ENCODE measurements at regions not wholly inside any gene's neighbourhood (a gene's known extent, or its start where the extent isn't known, plus 50 kb on each side); places are given as distances from the start of the nearest gene placed in this dataset.
A peak's percentile ranks its signal among the peaks of the same experiment; 100 is the strongest.

DNA sequence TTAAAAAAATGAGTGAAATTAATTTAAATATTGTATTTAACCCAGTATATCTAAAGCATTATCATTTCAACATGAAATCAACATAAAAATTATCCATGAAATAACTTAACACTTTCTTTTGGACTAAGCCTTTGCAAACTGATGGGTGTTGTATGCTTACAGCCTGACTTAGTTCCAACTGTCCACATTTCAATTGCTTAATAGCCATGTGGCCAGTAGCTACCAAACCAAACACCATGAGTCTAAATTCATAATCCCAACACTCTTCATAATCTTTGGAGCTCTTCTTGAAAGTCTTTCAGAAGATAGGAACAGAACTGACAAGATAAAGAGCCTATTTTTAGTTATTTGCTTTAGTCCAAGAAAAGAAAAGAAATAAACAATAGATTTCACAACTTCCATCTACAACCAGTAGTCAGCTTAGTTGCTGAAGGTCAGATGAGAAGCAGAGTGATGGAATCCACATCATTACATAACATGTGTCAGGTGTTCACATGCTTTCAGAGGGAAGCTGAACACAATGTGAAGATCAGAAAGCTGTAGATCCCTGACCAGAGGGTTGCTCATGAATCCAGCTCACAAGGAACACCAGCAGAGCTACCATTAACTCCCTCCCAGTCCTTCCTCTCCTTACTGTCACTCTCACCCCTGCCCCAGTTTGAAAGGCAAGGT lies 144.0 kb upstream of the ZNF648 start (continued):
- TF ChIP-seq CREM (IDR thresholded peaks at IDR 0.05) (0 out of 2 replicates have a peak, but pooled peaks have one; percentile 15), CREM (CRISPR knock-in tag; IDR thresholded peaks at IDR 0.05) (no peak), ZSCAN25 (CRISPR knock-in tag; IDR thresholded peaks at IDR 0.05) (peak; percentile 55; the same call in 1 of the 2 replicates), RAD21 (CRISPR knock-in tag; IDR thresholded peaks at IDR 0.05) (no peak), EP300 (IDR thresholded peaks at IDR 0.05; ENCODE audit: low read depth in 2 of 2, low read length in 2 of 2) (peak in 1 of 2 experiments; percentile 63; a peak in 2 of 4 replicates), EP300 (CRISPR knock-in tag; IDR thresholded peaks at IDR 0.05; ENCODE audit: borderline replicate concordance) (no peak), BHLHE40 (IDR thresholded peaks at IDR 0.05; ENCODE audit: low read length) (no peak), MEF2D (CRISPR knock-in tag; IDR thresholded peaks at IDR 0.05) (peak; percentile 98), ZNF234 (CRISPR knock-in tag; conservative IDR thresholded peaks at IDR 0.05) (no peak), ZMYM3 (CRISPR knock-in tag; IDR thresholded peaks at IDR 0.05) (peak; percentile 43; the same call in 1 of the 2 replicates), MEIS2 (CRISPR knock-in tag; IDR thresholded peaks at IDR 0.05) (no peak), REL (CRISPR knock-in tag; conservative IDR thresholded peaks at IDR 0.05) (no peak), SAFB2 (CRISPR knock-in tag; IDR thresholded peaks at IDR 0.05; ENCODE audit: borderline replicate concordance, low read depth) (no peak), NFIB (CRISPR knock-in tag; IDR thresholded peaks at IDR 0.05; ENCODE audit: borderline replicate concordance) (no peak), MAZ (IDR thresholded peaks at IDR 0.05; ENCODE audit: borderline replicate concordance, low read depth, low read length) (no peak), MAZ (CRISPR knock-in tag; IDR thresholded peaks at IDR 0.05; ENCODE audit: low read depth) (no peak), ELF4 (CRISPR knock-in tag; IDR thresholded peaks at IDR 0.05; ENCODE audit: borderline replicate concordance) (no peak), ZSCAN20 (CRISPR knock-in tag; IDR thresholded peaks at IDR 0.05; ENCODE audit: borderline replicate concordance) (no peak), ZNF12 (CRISPR knock-in tag; IDR thresholded peaks at IDR 0.05) (no peak), ZNF629 (CRISPR knock-in tag; conservative IDR thresholded peaks at IDR 0.05) (no peak), MTA1 (CRISPR knock-in tag; IDR thresholded peaks at IDR 0.05; ENCODE audit: borderline replicate concordance) (no peak)
- TF ChIP-seq, protein P1, sequence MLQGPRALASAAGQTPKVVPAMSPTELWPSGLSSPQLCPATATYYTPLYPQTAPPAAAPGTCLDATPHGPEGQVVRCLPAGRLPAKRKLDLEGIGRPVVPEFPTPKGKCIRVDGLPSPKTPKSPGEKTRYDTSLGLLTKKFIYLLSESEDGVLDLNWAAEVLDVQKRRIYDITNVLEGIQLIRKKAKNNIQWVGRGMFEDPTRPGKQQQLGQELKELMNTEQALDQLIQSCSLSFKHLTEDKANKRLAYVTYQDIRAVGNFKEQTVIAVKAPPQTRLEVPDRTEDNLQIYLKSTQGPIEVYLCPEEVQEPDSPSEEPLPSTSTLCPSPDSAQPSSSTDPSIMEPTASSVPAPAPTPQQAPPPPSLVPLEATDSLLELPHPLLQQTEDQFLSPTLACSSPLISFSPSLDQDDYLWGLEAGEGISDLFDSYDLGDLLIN (CRISPR knock-in tag; IDR thresholded peaks at IDR 0.05; ENCODE audit: borderline replicate concordance): no peak
- TF ChIP-seq, protein P2, sequence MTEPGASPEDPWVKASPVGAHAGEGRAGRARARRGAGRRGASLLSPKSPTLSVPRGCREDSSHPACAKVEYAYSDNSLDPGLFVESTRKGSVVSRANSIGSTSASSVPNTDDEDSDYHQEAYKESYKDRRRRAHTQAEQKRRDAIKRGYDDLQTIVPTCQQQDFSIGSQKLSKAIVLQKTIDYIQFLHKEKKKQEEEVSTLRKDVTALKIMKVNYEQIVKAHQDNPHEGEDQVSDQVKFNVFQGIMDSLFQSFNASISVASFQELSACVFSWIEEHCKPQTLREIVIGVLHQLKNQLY (CRISPR knock-in tag; IDR thresholded peaks at IDR 0.05): peak; percentile 56; the same call in 1 of the 2 replicates
- TF ChIP-seq, protein P3, sequence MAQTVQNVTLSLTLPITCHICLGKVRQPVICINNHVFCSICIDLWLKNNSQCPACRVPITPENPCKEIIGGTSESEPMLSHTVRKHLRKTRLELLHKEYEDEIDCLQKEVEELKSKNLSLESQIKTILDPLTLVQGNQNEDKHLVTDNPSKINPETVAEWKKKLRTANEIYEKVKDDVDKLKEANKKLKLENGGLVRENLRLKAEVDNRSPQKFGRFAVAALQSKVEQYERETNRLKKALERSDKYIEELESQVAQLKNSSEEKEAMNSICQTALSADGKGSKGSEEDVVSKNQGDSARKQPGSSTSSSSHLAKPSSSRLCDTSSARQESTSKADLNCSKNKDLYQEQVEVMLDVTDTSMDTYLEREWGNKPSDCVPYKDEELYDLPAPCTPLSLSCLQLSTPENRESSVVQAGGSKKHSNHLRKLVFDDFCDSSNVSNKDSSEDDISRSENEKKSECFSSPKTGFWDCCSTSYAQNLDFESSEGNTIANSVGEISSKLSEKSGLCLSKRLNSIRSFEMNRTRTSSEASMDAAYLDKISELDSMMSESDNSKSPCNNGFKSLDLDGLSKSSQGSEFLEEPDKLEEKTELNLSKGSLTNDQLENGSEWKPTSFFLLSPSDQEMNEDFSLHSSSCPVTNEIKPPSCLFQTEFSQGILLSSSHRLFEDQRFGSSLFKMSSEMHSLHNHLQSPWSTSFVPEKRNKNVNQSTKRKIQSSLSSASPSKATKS (CRISPR knock-in tag; IDR thresholded peaks at IDR 0.05): no peak
- TF ChIP-seq, protein P4, sequence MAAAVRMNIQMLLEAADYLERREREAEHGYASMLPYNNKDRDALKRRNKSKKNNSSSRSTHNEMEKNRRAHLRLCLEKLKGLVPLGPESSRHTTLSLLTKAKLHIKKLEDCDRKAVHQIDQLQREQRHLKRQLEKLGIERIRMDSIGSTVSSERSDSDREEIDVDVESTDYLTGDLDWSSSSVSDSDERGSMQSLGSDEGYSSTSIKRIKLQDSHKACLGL (CRISPR knock-in tag; IDR thresholded peaks at IDR 0.05): no peak
- TF ChIP-seq, protein P5, sequence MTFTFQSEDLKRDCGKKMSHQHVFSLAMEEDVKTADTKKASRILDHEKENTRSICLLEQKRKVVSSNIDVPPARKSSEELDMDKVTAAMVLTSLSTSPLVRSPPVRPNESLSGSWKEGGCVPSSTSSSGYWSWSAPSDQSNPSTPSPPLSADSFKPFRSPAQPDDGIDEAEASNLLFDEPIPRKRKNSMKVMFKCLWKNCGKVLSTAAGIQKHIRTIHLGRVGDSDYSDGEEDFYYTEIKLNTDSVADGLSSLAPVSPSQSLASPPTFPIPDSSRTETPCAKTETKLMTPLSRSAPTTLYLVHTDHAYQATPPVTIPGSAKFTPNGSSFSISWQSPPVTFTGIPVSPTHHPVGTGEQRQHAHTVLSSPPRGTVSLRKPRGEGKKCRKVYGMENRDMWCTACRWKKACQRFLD (CRISPR knock-in tag; IDR thresholded peaks at IDR 0.05; ENCODE audit: borderline replicate concordance): no peak
